HG03571 (cell line): ENCODE measurements at regions not wholly inside any gene's neighbourhood (a gene's known extent, or its start where the extent isn't known, plus 50 kb on each side); places are given as distances from the start of the nearest gene placed in this dataset.
"Not testable (repeated sequence)": the region's sequence is repeated elsewhere in the genome, so short reads cannot be mapped to it uniquely, and the experiment has no call there.

Source experiments
- ATAC-seq: cut with Tn5 transposase; IDR thresholded peaks from one replicate; pipeline ENCODE4 v1.9.1; 2021; ENCODE audit not compliant: unreplicated experiment

GRCh38 chr3:22373182-22373581 is 622.2 kb upstream of the ZNF385D start:
- ATAC-seq: no peak

- no peak for ATAC-seq
These were observed 622.8 kb upstream of the ZNF385D start for GRCh38 chr3:22373827-22374226.

GRCh38 chr3:22377421-22377820 is 626.4 kb upstream of the ZNF385D start:
- ATAC-seq: no peak

- ATAC-seq: no peak
These were observed 627.9 kb upstream of the ZNF385D start for GRCh38 chr3:22378869-22379268.

GRCh38 chr3:22380253-22380652 is 629.2 kb upstream of the ZNF385D start:
- ATAC-seq: no peak

- not testable (repeated sequence) for ATAC-seq
These were observed 630.6 kb upstream of the ZNF385D start for GRCh38 chr3:22381564-22381963.

- no peak for ATAC-seq
These were observed 632.3 kb upstream of the ZNF385D start for GRCh38 chr3:22383285-22383684.

- no peak for ATAC-seq
These were observed 635.1 kb upstream of the ZNF385D start for GRCh38 chr3:22386107-22386506.

- no peak for ATAC-seq
These were observed 641.3 kb upstream of the ZNF385D start for GRCh38 chr3:22392286-22392685.

GRCh38 chr3:22392859-22393258 is 641.8 kb upstream of the ZNF385D start:
- ATAC-seq: no peak

GRCh38 chr3:22399566-22399965 is 648.6 kb upstream of the ZNF385D start:
- no peak for ATAC-seq

- ATAC-seq: no peak
These were observed 650.5 kb upstream of the ZNF385D start for GRCh38 chr3:22401499-22401898.

GRCh38 chr3:22414239-22414638 is 663.2 kb upstream of the ZNF385D start:
- no peak for ATAC-seq

- ATAC-seq: not testable (repeated sequence)
These were observed 665.9 kb upstream of the ZNF385D start for GRCh38 chr3:22416838-22417446.

GRCh38 chr3:22419261-22419660 is 668.3 kb upstream of the ZNF385D start:
- no peak for ATAC-seq

GRCh38 chr3:22421589-22421988 is 670.6 kb upstream of the ZNF385D start:
- no peak for ATAC-seq

- no peak for ATAC-seq
These were observed 680.3 kb upstream of the ZNF385D start for GRCh38 chr3:22431334-22431733.

GRCh38 chr3:22439626-22440025 is 688.6 kb upstream of the ZNF385D start:
- ATAC-seq: no peak

GRCh38 chr3:22441711-22442110 is 690.7 kb upstream of the ZNF385D start:
- no peak for ATAC-seq

GRCh38 chr3:22443571-22444233 is 692.7 kb upstream of the ZNF385D start:
- ATAC-seq: no peak

GRCh38 chr3:22445336-22445735 is 694.3 kb upstream of the ZNF385D start:
- not testable (repeated sequence) for ATAC-seq

- ATAC-seq: no peak
These were observed 699.9 kb upstream of the ZNF385D start for GRCh38 chr3:22450786-22451400.
